ENCODE measurements at regions not wholly inside any gene's neighbourhood (a gene's known extent, or its start where the extent isn't known, plus 50 kb on each side); places are given as distances from the start of the nearest gene placed in this dataset.

GRCh38 chr10:3251172-3251571, 78.6 kb upstream of the PITRM1 start:
- TF ChIP-seq CTCF (IDR thresholded peaks at IDR 0.05) (no peak), POLR2AphosphoS5 (IDR thresholded peaks at IDR 0.05; ENCODE audit: insufficient read depth in 1 of 2, low read depth in 1 of 2) (no peak)

Measured in vagina (tissue), 2 donors.